ENCODE measurements at regions not wholly inside any gene's neighbourhood (a gene's known extent, or its start where the extent isn't known, plus 50 kb on each side); places are given as distances from the start of the nearest gene placed in this dataset.
"Not testable (repeated sequence)": the region's sequence is repeated elsewhere in the genome, so short reads cannot be mapped to it uniquely, and the experiment has no call there.

- DNase-seq: no peak
Observed at GRCh38 chr4:141290771-141291170, 70.1 kb downstream of the ZNF330 start.

- DNase-seq: no peak
Observed at GRCh38 chr4:141294306-141294705, 73.6 kb downstream of the ZNF330 start.

GRCh38 chr4:141301216-141301615 lies 80.5 kb downstream of the ZNF330 start:
- DNase-seq: no peak

GRCh38 chr4:141302924-141303323 lies 82.2 kb downstream of the ZNF330 start:
- DNase-seq: no peak

GRCh38 chr4:141304346-141304745 lies 83.7 kb downstream of the ZNF330 start:
- DNase-seq: no peak

- DNase-seq: no peak
Observed at GRCh38 chr4:141306331-141306730, 85.6 kb downstream of the ZNF330 start.

GRCh38 chr4:141307241-141307689 lies 86.6 kb downstream of the ZNF330 start:
- peak; percentile 12 for DNase-seq

- DNase-seq: no peak
Observed at GRCh38 chr4:141309874-141310273, 89.2 kb downstream of the ZNF330 start.

GRCh38 chr4:141311246-141312204 lies 90.8 kb downstream of the ZNF330 start:
- DNase-seq: no peak

GRCh38 chr4:141314627-141315026 lies 93.9 kb downstream of the ZNF330 start:
- DNase-seq: no peak

GRCh38 chr4:141328560-141329173 lies 108.0 kb downstream of the ZNF330 start:
- DNase-seq: no peak

GRCh38 chr4:141329174-141329569 lies 108.5 kb downstream of the ZNF330 start:
- no peak for DNase-seq

GRCh38 chr4:141330616-141331015 lies 109.9 kb downstream of the ZNF330 start:
- DNase-seq: no peak

GRCh38 chr4:141331534-141332358 lies 111.1 kb downstream of the ZNF330 start:
- no peak for DNase-seq

GRCh38 chr4:141332359-141333181 lies 111.9 kb downstream of the ZNF330 start:
- not testable (repeated sequence) for DNase-seq

- DNase-seq: not testable (repeated sequence)
Observed at GRCh38 chr4:141333456-141334230, 112.9 kb downstream of the ZNF330 start.

GRCh38 chr4:141335166-141335565 lies 114.5 kb downstream of the ZNF330 start:
- DNase-seq: no peak

GRCh38 chr4:141338238-141338637 lies 117.5 kb downstream of the ZNF330 start:
- DNase-seq: no peak

- no peak for DNase-seq
Observed at GRCh38 chr4:141339391-141339790, 118.7 kb downstream of the ZNF330 start.

- no peak for DNase-seq
Observed at GRCh38 chr4:141339966-141340365, 119.3 kb downstream of the ZNF330 start.

GRCh38 chr4:141340458-141340857 lies 119.8 kb downstream of the ZNF330 start:
- DNase-seq: no peak
